Osteoblast (primary cell): ENCODE measurements at regions not wholly inside any gene's neighbourhood (a gene's known extent, or its start where the extent isn't known, plus 50 kb on each side); places are given as distances from the start of the nearest gene placed in this dataset.

Source experiments
- DNase-seq: peaks from one replicate; pipeline ENCODE4 v3.0.0; 2011; ENCODE audit warnings: low spot score, mixed read lengths; ENCODE audit not compliant: insufficient read length; ENCODE audit errors: missing footprints
- H2AFZ ChIP-seq: 2 replicates; pipeline ENCODE4 v1.6.0; 2011; ENCODE audit warnings: mild to moderate bottlenecking, low read length
- H3K27ac ChIP-seq: 2 replicates; pipeline ENCODE4 v1.5.1; 2011; ENCODE audit warnings: mild to moderate bottlenecking, low read depth, low read length, moderate library complexity
- H3K27me3 ChIP-seq: 2 replicates; pipeline ENCODE4 v1.6.0; 2012; ENCODE audit warnings: mild to moderate bottlenecking, control low read depth, inconsistent platforms, low read length, moderate library complexity; ENCODE audit not compliant: insufficient read depth
- H3K36me3 ChIP-seq: 2 replicates; pipeline ENCODE4 v1.5.1; 2011; ENCODE audit warnings: mild to moderate bottlenecking, low read length, control low read depth, moderate library complexity; ENCODE audit not compliant: insufficient read depth
- H3K4me1 ChIP-seq: 2 replicates; pipeline ENCODE4 v1.5.1; 2011; ENCODE audit warnings: mild to moderate bottlenecking, low read length, control low read depth, moderate library complexity; ENCODE audit not compliant: insufficient read depth
- H3K4me2 ChIP-seq: 2 replicates; pipeline ENCODE4 v1.6.0; 2011; ENCODE audit warnings: mild to moderate bottlenecking, low read length; ENCODE audit not compliant: insufficient read depth
- H3K4me3 ChIP-seq: fragments of 200-600 bp; sonication (generic); 3 replicates; pipeline ENCODE4 v1.5.1; 2012; ENCODE audit warnings: mild to moderate bottlenecking, low read length, inconsistent platforms; ENCODE audit not compliant: insufficient read depth
- H3K79me2 ChIP-seq: 2 replicates; pipeline ENCODE4 v1.6.0; 2012; ENCODE audit warnings: mild to moderate bottlenecking, low read length, control low read depth, inconsistent platforms; ENCODE audit not compliant: insufficient read depth
- H3K9me3 ChIP-seq: 2 replicates; pipeline ENCODE4 v1.5.1; 2011; ENCODE audit warnings: low read depth, low read length, control low read depth
- H4K20me1 ChIP-seq: 2 replicates; pipeline ENCODE4 v1.6.0; 2012; ENCODE audit warnings: mild to moderate bottlenecking, low read length, control low read depth; ENCODE audit not compliant: insufficient read depth
- CTCF ChIP-seq: IDR thresholded peaks from 2 replicates; pipeline ENCODE4 v1.5.1; 2011; ENCODE audit warnings: mild to moderate bottlenecking, low read depth, low read length, moderate library complexity; ENCODE audit errors: extremely low read depth

- no peaks in the 10 kb centered on the region for H3K27me3 ChIP-seq
- no peak for TF ChIP-seq CTCF
- DNase-seq = no peak
- H4K20me1 ChIP-seq = no peaks in the 10 kb centered on the region
- peaks cover 4% of the 10 kb centered on the region for H3K9me3 ChIP-seq
- no peaks in the 10 kb centered on the region for H3K4me1 ChIP-seq
- H3K4me3 ChIP-seq = no peak overlapping the region
- no peak overlapping the region for H3K4me2 ChIP-seq
- no peak overlapping the region for H3K27ac ChIP-seq
- no peak overlapping the region for H2AFZ ChIP-seq
- no peaks in the 10 kb centered on the region for H3K36me3 ChIP-seq
- no peaks in the 10 kb centered on the region for H3K79me2 ChIP-seq
These were observed 1177.4 kb upstream of the PHF14 start for GRCh38 chr7:9796241-9796640.

GRCh38 chr7:9822458-9823290 lies 1151.0 kb upstream of the PHF14 start:
- Histone ChIP-seq H3K27me3 (no peaks in the 10 kb centered on the region), H3K36me3 (no peaks in the 10 kb centered on the region), H3K4me3 (no peak overlapping the region), H2AFZ (no peak overlapping the region), H4K20me1 (no peaks in the 10 kb centered on the region), H3K27ac (no peak overlapping the region), H3K4me2 (no peak overlapping the region), H3K79me2 (no peaks in the 10 kb centered on the region), H3K9me3 (no peaks in the 10 kb centered on the region), H3K4me1 (no peaks in the 10 kb centered on the region)
- no peak for TF ChIP-seq CTCF
- DNase-seq = no peak

- H2AFZ ChIP-seq = no peak overlapping the region
- H3K79me2 ChIP-seq = no peaks in the 10 kb centered on the region
- H3K4me2 ChIP-seq = no peak overlapping the region
- H3K27me3 ChIP-seq = no peaks in the 10 kb centered on the region
- H4K20me1 ChIP-seq = no peaks in the 10 kb centered on the region
- H3K9me3 ChIP-seq = peaks cover 2% of the 10 kb centered on the region
- no peaks in the 10 kb centered on the region for H3K36me3 ChIP-seq
- no peak overlapping the region for H3K4me3 ChIP-seq
- DNase-seq = no peak
- no peaks in the 10 kb centered on the region for H3K4me1 ChIP-seq
- no peak for TF ChIP-seq CTCF
- no peak overlapping the region for H3K27ac ChIP-seq
These were observed 1138.5 kb upstream of the PHF14 start for GRCh38 chr7:9835199-9835598.

- H3K4me2 ChIP-seq = no peak overlapping the region
- no peaks in the 10 kb centered on the region for H3K27me3 ChIP-seq
- H3K9me3 ChIP-seq = no peaks in the 10 kb centered on the region
- H3K4me3 ChIP-seq = no peak overlapping the region
- TF ChIP-seq CTCF = no peak
- H2AFZ ChIP-seq = no peak overlapping the region
- H3K27ac ChIP-seq = no peak overlapping the region
- no peaks in the 10 kb centered on the region for H3K79me2 ChIP-seq
- H3K4me1 ChIP-seq = no peaks in the 10 kb centered on the region
- H3K36me3 ChIP-seq = no peaks in the 10 kb centered on the region
- H4K20me1 ChIP-seq = no peaks in the 10 kb centered on the region
- DNase-seq = no peak
These were observed 1137.0 kb upstream of the PHF14 start for GRCh38 chr7:9836671-9837070.
